ENCODE measurements at regions not wholly inside any gene's neighbourhood (a gene's known extent, or its start where the extent isn't known, plus 50 kb on each side); places are given as distances from the start of the nearest gene placed in this dataset.

GRCh38 chr13:86710896-86711295, 911.7 kb upstream of the SLITRK6 start:
- no peak for DNase-seq (ENCODE audit: low read depth in 4 of 4, low spot score in 3 of 4)

GRCh38 chr13:86714495-86714894, 915.3 kb upstream of the SLITRK6 start:
- DNase-seq (ENCODE audit: low read depth in 4 of 4, low spot score in 3 of 4): no peak

DNA sequence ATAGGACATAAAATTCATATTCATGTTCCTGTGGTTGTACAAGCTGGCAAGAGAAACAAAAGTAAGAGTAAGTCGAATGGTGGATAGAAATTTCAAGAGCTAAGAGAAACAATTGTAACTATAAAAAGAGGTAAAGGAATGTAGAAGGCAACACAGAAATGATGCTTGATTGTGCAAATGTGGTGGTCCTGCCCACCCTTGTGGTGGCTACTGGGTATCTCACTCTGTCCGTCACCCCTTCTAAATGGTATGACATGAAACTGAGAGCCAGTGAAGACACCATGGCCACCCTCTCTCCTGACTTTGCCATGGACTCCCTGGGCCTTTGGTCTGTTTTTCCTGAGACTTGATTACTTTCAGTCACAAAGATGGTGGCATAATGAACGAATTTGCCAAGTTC, 925.9 kb upstream of the SLITRK6 start:
- DNase-seq (ENCODE audit: low read depth in 4 of 4, low spot score in 3 of 4): no peak

- DNase-seq (ENCODE audit: low read depth in 4 of 4, low spot score in 3 of 4): no peak
These were observed 930.0 kb upstream of the SLITRK6 start for GRCh38 chr13:86729206-86729605.

- no peak for DNase-seq (ENCODE audit: low read depth in 4 of 4, low spot score in 3 of 4)
These were observed 932.8 kb upstream of the SLITRK6 start for GRCh38 chr13:86731987-86732386.

DNA sequence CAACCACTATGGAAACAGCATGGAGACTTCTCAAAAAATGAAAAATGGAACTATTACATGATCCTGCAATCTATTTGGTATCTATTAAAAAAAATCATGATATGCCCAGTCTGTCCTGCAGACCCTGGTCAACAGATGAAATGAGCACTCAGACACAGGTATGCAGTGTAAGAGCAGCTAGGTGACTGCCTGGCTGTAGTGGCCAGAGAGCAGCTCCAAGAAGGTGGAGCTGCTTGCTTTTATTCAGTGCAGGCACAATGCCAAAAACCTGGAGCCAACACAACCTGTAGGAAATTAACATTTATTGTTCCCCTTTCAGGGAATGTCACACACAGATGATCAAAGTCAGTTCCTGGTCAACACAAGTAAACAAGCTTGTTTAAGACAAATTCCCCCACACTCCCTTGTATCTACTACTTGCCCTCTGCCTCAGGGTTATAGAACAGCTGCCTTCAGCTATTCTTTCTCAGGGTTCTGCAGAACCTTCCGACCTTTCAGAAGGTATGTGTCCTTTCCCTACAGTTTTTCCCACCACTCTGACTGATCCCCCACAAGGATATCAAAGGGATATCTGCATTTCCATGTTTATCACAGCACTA, 933.7 kb upstream of the SLITRK5 start:
- DNase-seq (ENCODE audit: low read depth in 4 of 4, low spot score in 3 of 4): no peak

DNA sequence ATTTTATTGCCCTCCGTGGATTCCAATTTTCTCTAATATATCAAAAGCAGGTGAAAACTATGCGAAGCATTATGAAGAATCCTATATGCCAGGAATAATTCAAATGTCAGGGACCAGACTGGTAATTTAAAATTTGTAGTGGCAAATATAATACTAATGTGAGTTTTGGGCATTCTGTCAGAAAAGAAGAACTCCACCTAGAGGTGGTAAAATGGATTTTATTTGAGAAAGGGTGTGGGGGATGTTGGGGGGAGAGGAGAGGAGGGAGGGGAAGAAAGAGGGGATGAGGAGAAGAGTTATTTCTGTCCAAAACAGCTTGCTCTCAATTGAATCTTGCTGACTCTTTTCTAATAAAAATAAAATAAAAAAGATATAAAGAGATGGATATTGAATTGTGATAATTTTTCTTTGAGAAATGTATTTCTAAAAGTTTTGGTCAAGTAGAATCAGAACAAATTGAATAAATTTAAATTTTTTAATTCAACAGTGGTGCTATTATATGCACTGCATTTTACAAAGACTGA, 929.3 kb upstream of the SLITRK5 start:
- DNase-seq (ENCODE audit: low read depth in 4 of 4, low spot score in 3 of 4): no peak

GRCh38 chr13:86757236-86757978, 913.8 kb upstream of the SLITRK5 start:
- no peak for DNase-seq (ENCODE audit: low read depth in 4 of 4, low spot score in 3 of 4)

DNA sequence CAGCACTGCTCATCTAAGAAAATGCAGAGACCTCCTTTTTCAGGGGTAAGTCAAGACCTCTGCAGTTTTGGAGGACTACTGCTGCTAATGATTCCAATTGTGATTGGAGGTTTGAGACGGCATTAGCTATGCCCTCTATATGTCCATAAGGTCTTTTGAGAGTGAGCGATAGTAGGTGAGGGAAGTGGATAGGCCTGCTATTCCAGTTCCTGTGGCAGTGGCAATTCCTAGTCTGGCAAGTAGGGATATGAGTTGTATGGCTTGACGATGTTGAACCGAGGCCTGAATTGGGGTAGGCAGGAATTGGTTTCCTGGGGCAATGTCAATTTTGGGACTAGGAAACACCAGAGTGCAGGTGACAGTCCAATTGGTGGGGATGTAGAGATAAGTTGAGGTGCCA, 913.1 kb upstream of the SLITRK5 start:
- no peak for DNase-seq (ENCODE audit: low read depth in 4 of 4, low spot score in 3 of 4)

GRCh38 chr13:86760620-86761019, 910.6 kb upstream of the SLITRK5 start:
- DNase-seq (ENCODE audit: low read depth in 4 of 4, low spot score in 3 of 4): no peak

DNA sequence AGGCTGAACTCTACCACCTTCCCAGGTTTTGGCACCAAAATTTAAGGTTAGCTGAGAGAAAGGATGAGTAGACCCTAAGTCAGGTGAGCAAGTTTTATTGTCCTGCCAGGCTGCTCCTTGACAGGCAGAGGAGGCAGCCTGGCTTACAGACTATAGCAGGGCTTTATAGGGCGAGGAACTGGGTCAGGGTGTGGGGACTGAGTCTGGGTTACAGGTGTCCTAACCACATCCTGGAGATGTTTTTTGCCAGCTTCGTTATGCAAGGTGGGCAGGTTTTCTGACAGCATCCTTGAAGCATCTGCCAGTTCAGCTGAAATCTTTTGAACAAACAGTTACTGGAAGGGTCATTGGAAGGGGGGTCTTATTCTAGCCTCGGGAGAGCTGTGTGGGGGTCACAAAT, 905.7 kb upstream of the SLITRK5 start:
- DNase-seq (ENCODE audit: low read depth in 4 of 4, low spot score in 3 of 4): no peak

DNA sequence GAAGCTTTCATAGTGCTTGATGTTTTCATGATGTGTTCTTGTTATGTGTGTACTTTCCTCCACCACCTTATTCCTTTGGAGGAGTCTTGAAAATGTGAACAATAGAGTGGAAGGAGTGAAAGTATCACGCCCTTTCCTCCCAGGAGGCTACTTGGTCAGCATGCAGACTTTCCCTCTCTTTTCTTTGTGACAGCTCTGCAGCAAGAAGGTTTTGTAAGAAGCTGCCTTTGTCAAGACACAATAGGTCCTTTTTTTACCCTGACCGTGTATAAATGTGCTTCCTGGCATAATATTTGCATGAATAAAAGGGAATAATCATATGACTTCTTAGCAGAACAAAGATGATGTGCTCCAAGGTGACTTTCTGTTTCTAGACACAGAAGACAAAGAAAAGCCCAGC, 882.6 kb upstream of the SLITRK5 start:
- no peak for DNase-seq (ENCODE audit: low read depth in 4 of 4, low spot score in 3 of 4)

DNA sequence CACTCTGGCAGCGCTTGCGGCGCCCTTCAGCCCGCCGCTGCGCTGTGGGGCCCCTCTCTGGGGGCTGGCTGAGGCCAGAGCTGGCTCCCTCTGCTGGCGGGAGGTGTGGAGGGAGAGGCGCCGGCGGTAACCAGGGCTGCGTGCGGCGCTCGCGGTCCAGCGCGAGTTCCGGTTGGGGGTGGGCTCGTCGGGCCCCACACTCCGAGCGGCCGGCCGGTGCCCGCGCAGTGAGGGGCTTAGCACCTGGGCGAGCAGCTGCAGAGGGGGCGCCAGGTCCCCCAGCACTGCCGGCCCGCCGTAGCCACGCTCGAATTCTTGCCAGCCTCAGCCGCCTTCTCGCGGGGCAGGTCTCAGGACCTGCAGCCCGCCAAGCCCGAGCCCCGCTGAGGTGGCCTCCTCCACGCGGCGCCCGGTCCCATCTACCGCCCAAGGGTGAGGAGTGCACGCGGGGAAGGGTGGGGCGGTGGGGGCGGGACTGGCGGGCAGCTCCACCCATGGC, 879.0 kb upstream of the SLITRK5 start:
- DNase-seq (ENCODE audit: low read depth in 4 of 4, low spot score in 3 of 4): no peak

DNA sequence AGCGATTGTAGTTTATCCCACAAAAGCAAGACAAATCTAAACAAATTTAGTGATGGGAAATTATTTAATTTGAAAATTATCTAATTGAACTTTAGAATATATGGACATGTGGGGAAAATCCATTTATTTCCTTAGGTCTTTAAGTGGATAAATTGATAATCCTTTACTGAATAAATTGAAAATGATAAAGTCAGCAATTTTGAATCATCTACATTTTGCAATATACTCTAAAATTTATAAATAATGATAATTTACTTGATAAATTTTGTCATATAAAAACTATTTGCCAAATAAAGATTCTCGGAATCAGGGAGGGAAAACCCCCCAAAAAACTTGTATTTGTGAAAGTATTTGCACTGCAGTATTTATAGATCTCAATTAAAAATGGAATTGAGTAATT, 875.3 kb upstream of the SLITRK5 start:
- no peak for DNase-seq (ENCODE audit: low read depth in 4 of 4, low spot score in 3 of 4)

DNA sequence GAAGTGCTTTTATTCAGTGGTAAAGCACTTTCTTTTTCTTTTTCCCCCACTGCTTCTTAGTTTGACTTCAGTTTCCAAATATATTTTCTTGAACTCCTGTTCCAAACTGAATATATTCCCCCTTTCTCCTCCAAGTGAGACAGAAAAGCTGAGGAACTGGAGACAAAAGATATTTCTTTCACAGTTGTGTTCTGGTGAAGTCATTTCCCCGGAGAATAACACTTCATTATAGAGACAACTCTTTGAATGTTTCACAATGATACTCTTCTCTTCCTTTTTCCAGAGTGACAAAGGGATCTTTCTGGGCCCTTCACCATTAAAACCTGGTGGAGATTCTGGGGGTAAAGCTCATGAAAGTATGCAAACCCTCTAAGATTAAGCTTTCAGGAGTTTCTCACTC, 860.8 kb upstream of the SLITRK5 start:
- no peak for DNase-seq (ENCODE audit: low read depth in 4 of 4, low spot score in 3 of 4)

- DNase-seq (ENCODE audit: low read depth in 4 of 4, low spot score in 3 of 4): no peak
These were observed 858.0 kb upstream of the SLITRK5 start for GRCh38 chr13:86813198-86813597.

DNA sequence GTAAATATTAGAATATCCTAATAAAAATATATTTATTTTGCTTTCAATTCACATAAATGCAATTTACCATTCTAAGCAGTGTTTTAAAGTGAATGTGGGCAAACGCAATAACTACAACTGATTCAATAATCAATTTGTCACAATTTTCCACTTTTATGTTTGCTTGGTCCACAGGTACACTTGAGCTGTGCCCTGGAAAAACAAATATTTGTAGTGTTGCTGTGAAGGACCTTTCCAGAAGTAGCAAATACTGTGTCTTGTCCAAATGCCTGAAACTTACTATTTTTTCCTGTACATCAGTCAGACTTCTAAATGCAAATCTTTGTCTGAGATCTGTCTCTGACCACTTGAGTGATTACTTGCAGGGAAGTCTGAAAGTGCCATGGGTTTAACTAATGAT, 845.8 kb upstream of the SLITRK5 start:
- DNase-seq (ENCODE audit: low read depth in 4 of 4, low spot score in 3 of 4): no peak

DNA sequence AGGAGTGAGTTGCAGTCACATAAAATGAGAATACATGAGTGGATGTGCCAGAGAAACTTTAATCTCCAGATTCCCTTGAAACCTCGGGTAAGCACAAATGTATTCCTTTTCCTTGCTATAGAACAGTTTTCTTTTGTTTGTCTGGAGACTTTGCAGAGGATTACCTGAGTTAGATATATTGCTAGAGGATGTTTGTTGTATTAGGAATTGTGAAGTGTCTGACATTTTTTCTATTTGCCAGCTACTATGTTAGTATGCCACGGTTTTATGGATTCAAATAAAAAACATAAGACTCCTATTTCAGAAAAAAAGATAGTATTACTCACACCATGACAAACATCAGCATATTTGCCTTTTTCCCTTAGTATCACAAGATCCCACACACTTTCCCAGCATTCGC, 844.9 kb upstream of the SLITRK5 start:
- no peak for DNase-seq (ENCODE audit: low read depth in 4 of 4, low spot score in 3 of 4)

GRCh38 chr13:86830046-86830445, 841.1 kb upstream of the SLITRK5 start:
- no peak for DNase-seq (ENCODE audit: low read depth in 4 of 4, low spot score in 3 of 4)

DNA sequence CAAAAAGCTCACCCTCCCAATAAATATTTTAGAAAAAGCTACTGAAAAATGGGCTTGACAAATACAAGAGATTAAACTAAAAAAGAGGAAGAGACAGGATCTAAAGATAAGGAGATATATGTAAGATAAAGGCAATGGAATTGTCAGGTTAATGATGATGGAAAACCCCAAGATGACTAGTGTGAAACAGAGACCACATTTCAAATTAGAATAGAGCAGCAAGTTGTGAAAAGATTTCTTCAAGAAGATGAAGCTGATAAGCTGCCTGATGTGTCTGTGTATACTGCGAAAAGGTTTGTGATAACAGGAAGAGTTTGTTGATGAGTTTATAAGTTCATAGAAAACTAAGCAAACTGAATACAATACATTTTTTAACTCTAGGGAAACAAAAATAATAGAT, 840.1 kb upstream of the SLITRK5 start:
- no peak for DNase-seq (ENCODE audit: low read depth in 4 of 4, low spot score in 3 of 4)

GRCh38 chr13:86838411-86839120, 832.6 kb upstream of the SLITRK5 start:
- no peak for DNase-seq (ENCODE audit: low read depth in 4 of 4, low spot score in 3 of 4)

DNA sequence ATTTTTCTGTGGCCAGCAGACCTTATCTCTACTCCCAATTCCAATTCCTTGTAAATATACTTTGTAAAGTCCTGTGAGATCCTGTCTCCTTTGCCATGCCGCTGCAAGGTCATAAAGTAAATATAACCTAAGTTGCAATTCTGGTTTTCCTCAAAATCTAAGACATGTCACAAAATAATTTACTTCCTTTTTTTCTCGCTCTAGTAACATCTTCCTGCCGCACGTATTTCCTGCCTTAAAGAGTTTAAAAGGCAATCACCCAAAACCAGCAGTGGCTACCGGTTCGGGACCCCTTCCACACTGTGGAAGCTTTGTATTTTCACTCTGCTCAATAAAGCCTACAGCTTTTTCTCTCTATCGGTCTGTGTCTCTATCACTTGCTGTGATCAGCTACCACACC, 832.0 kb upstream of the SLITRK5 start:
- DNase-seq (ENCODE audit: low read depth in 4 of 4, low spot score in 3 of 4): no peak

Data from right renal pelvis (tissue), 4 donors.